Neural crest cell (in vitro differentiated cells): ENCODE measurements at regions not wholly inside any gene's neighbourhood (a gene's known extent, or its start where the extent isn't known, plus 50 kb on each side); places are given as distances from the start of the nearest gene placed in this dataset.

ENCODE experiments used
- DNase-seq: peaks from one replicate; pipeline ENCODE4 v3.0.0; 2021; ENCODE audit warnings: low read depth, mixed read lengths, low spot score
- H3K27ac Mint-ChIP-seq: one replicate; pipeline ENCODE4 v1.8.0; 2021; ENCODE audit warnings: mild to moderate bottlenecking, mixed read lengths; ENCODE audit not compliant: unreplicated experiment
- H3K27me3 Mint-ChIP-seq: 2 replicates; pipeline ENCODE4 v1.8.0; 2021; ENCODE audit warnings: low read depth, mild to moderate bottlenecking, mixed read lengths
- H3K36me3 Mint-ChIP-seq: 2 replicates; pipeline ENCODE4 v1.8.0; 2021; ENCODE audit warnings: low read depth, mild to moderate bottlenecking, mixed read lengths
- H3K4me1 Mint-ChIP-seq: 2 replicates; pipeline ENCODE4 v1.8.0; 2021; ENCODE audit warnings: mixed read lengths
- H3K4me3 Mint-ChIP-seq: one replicate; pipeline ENCODE4 v1.8.0; 2021; ENCODE audit warnings: mild to moderate bottlenecking, mixed read lengths
- H3K9me3 Mint-ChIP-seq: 2 replicates; pipeline ENCODE4 v1.8.0; 2021; ENCODE audit warnings: mixed read lengths
- TF ChIP-seq, protein P1 (sequence below): fragments of 200-600 bp; sonication (generic); conservative IDR thresholded peaks from 2 replicates; pipeline ENCODE4 v1.5.0; 2021; ENCODE audit warnings: antibody characterized with exemption, mild to moderate bottlenecking

DNA sequence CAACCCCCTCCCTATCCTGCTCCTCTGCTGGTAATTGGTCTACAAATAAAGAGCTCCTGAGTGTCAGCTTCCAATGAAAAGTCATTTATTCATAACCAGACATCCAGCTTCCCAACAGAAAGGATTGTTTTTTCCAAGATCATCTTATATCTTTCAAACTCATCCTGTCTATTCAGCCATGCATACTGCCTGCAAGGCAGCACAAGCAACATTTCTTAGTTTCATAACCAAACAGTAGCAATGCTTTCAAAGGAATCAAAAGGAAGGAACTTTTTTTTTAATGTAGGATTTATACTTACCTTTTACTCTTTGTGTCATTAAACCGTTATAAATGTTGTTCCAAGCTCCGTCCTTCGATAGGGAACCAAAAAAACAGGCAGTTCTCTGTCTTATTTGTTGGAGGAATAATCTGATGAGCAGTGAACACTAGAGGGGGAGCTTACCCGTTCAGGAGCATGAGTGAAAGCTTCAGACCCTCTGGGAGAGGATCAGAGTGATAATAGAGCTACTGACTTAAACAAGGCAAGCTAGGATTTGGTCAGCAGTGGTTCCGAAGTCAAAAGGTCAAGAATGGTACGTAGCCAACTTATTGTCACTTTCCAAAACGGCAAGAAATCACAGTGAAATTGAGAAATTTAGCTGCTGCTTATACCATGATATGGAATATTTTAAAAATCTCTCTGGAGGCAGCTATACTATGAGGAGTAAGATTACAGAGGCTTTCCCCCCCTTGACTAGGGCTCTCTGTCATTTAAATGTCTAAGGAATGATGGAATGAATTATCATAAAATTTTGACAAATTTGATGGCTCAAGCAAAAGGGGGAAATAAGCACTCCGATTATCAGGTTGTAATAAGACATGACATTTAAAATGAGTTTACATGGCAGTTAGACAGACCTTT, 892.9 kb downstream of the NR2F1-AS1 start:
- Mint-ChIP-seq H3K4me1 (peaks cover 30% of the 10 kb centered on the region), H3K27me3 (no peaks in the 10 kb centered on the region), H3K27ac (peak overlapping the region; percentile 46), H3K4me3 (peak overlapping the region; percentile 4), H3K9me3 (peaks cover 2% of the 10 kb centered on the region), H3K36me3 (peaks cover 8% of the 10 kb centered on the region)
- TF ChIP-seq, protein P1, sequence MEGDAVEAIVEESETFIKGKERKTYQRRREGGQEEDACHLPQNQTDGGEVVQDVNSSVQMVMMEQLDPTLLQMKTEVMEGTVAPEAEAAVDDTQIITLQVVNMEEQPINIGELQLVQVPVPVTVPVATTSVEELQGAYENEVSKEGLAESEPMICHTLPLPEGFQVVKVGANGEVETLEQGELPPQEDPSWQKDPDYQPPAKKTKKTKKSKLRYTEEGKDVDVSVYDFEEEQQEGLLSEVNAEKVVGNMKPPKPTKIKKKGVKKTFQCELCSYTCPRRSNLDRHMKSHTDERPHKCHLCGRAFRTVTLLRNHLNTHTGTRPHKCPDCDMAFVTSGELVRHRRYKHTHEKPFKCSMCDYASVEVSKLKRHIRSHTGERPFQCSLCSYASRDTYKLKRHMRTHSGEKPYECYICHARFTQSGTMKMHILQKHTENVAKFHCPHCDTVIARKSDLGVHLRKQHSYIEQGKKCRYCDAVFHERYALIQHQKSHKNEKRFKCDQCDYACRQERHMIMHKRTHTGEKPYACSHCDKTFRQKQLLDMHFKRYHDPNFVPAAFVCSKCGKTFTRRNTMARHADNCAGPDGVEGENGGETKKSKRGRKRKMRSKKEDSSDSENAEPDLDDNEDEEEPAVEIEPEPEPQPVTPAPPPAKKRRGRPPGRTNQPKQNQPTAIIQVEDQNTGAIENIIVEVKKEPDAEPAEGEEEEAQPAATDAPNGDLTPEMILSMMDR = peak; percentile 51
- DNase-seq = peak; percentile 15

DNA sequence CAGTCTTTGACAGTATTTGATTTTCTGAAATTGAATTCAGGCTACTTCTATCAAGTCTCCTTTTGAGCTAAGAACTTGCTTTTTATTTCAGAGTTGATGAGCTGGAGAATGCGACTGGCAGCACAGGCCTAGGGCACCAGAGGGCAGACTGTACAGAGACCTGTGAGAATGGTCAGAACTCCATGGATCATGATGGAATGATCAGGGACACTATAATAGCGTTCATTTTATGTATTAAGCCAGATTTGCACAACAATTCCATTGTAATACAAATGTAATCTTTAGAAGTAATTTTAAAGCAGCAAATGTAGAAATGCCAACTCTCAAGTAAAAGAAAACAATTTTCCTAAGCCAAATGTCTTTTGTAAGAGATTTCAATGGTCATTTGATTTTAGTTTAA, 902.4 kb downstream of the NR2F1-AS1 start:
- H3K36me3 Mint-ChIP-seq = no peaks in the 10 kb centered on the region
- no peak overlapping the region for H3K27ac Mint-ChIP-seq
- no peaks in the 10 kb centered on the region for H3K27me3 Mint-ChIP-seq
- peaks cover 45% of the 10 kb centered on the region for H3K4me1 Mint-ChIP-seq
- TF ChIP-seq, protein P1 = peak; percentile 47
- H3K4me3 Mint-ChIP-seq = peak overlapping the region; percentile 4
- no peak for DNase-seq
- no peaks in the 10 kb centered on the region for H3K9me3 Mint-ChIP-seq

DNA sequence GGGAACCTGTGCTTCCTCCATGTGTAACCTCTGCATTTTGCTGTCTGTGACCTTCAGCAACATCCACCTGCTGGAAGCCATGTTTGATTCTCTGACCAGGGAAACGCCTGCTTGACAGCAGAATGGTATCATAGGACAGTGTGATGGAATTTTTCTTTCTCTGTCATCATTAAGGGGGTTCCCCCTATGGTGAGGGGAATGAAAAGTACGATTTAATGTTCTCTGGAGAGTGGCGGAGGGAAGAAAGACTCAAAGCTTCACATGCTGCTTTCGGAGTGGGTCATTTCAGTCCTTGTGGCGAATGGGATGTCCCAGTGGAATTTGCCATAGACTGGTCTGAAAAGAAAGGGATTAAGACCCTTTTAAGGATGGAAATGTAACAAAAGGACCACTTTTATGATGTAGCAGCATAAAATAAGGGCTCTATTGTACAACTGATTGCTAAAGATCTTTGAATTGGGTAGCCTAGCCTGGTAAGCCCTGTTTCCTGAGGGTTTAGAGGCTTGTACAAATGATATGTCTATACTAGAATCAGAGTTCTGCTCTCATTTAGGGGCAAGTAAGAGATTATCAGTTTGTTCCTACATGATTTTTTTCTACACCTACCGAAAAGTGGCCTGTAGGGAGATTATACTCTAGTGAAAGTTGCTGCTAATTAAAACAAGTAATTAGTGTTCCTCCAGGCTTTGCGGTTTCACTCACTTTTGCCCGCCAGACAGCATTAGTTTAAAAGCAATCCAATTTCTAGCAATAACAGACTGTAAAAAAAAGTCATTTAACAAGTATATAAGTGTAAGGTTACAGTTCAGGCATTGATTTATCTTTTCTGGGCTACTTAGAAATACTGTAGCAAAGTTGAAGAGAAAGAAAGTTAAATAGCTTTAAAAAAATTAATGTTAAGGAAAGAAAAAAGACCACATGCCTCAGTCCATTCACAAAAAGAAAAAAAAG, 904.5 kb downstream of the NR2F1-AS1 start:
- Mint-ChIP-seq H3K4me1 (peaks cover 41% of the 10 kb centered on the region), H3K27me3 (no peaks in the 10 kb centered on the region), H3K9me3 (no peaks in the 10 kb centered on the region), H3K36me3 (peaks cover 1% of the 10 kb centered on the region), H3K4me3 (peak overlapping the region; percentile 62), H3K27ac (peak overlapping the region; percentile 76)
- TF ChIP-seq, protein P1 = no peak
- no peak for DNase-seq

DNA sequence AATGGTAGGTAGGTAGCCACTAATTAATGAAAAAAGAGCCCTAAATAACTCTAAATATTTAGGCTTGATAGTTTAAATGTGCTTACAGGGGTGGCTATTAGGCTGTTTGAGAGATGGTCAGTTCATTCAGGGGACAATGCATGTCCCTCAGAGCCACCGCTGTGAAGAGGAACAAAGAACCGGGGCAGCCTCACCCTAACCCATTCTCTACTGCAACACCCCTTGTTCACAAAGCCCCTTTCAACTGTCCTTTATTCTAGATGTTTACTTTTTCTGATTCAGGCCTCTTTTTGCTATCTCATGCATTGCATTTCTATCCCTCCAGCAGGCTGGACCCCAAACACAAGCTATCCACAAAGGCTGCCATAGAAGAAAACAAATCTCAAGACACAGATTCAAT, 906.7 kb downstream of the NR2F1-AS1 start:
- H3K4me3 Mint-ChIP-seq = peak overlapping the region; percentile 77
- H3K27ac Mint-ChIP-seq = peak overlapping the region; percentile 81
- no peaks in the 10 kb centered on the region for H3K27me3 Mint-ChIP-seq
- TF ChIP-seq, protein P1 = no peak
- no peak for DNase-seq
- H3K9me3 Mint-ChIP-seq = peaks cover under 1% of the 10 kb centered on the region
- H3K36me3 Mint-ChIP-seq = peaks cover 4% of the 10 kb centered on the region
- peaks cover 41% of the 10 kb centered on the region for H3K4me1 Mint-ChIP-seq

DNA sequence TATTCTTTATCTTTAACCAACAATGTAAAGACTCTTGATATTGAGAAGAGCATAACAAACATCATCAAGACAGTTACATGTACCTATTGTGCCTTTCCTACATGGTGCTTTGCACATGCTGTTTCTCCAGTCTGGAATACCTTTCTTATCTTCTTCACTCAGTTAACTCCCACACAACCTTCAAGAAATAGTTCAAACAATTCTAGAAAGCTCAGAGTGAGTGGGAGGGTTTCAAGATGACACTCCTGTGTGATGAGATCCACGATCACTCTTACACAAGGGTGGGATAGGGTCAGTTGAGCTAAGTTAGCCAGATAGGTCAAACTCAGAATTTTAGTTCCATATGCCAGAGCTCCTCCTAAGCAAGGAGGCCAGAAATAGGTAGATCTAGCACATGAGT, 915.5 kb downstream of the NR2F1-AS1 start:
- no peak overlapping the region for H3K4me3 Mint-ChIP-seq
- peaks cover 24% of the 10 kb centered on the region for H3K9me3 Mint-ChIP-seq
- peaks cover 17% of the 10 kb centered on the region for H3K36me3 Mint-ChIP-seq
- no peaks in the 10 kb centered on the region for H3K27me3 Mint-ChIP-seq
- no peak overlapping the region for H3K27ac Mint-ChIP-seq
- no peak for DNase-seq
- TF ChIP-seq, protein P1 = no peak
- peaks cover 10% of the 10 kb centered on the region for H3K4me1 Mint-ChIP-seq
